ENCODE measurements at regions not wholly inside any gene's neighbourhood (a gene's known extent, or its start where the extent isn't known, plus 50 kb on each side); places are given as distances from the start of the nearest gene placed in this dataset.

DNA sequence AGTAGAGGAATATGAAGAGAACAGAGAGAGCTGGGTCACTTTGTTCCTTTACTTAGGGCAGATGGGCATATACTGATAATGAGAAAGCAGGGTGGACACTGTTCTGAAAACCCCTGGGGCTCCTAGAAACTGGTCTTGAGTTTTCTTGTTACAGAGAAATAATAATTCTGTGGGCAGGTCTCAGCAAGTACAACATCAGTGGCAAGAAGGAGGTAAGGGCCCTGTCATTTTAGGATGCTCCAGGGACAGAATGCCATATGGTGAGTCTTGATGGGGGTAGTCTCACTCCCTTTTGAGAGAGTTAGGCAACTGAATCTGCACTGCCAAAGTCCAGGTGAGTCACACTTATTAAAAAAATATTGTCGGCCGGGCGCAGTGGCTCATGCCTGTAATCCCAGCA is 102.3 kb downstream of the KCNJ2 start:
- TF ChIP-seq, protein P1, sequence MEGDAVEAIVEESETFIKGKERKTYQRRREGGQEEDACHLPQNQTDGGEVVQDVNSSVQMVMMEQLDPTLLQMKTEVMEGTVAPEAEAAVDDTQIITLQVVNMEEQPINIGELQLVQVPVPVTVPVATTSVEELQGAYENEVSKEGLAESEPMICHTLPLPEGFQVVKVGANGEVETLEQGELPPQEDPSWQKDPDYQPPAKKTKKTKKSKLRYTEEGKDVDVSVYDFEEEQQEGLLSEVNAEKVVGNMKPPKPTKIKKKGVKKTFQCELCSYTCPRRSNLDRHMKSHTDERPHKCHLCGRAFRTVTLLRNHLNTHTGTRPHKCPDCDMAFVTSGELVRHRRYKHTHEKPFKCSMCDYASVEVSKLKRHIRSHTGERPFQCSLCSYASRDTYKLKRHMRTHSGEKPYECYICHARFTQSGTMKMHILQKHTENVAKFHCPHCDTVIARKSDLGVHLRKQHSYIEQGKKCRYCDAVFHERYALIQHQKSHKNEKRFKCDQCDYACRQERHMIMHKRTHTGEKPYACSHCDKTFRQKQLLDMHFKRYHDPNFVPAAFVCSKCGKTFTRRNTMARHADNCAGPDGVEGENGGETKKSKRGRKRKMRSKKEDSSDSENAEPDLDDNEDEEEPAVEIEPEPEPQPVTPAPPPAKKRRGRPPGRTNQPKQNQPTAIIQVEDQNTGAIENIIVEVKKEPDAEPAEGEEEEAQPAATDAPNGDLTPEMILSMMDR (IDR thresholded peaks at IDR 0.05) = no peak
- no peak for TF ChIP-seq POLR2A (IDR thresholded peaks at IDR 0.05; ENCODE audit: low read depth)
